GM12875 (cell line): ENCODE measurements at regions not wholly inside any gene's neighbourhood (a gene's known extent, or its start where the extent isn't known, plus 50 kb on each side); places are given as distances from the start of the nearest gene placed in this dataset.

Experiments
- H3K4me3 ChIP-seq: one replicate; pipeline ENCODE4 v1.5.1; 2011; ENCODE audit warnings: low read depth, low read length, control low read depth
- CTCF ChIP-seq: IDR thresholded peaks from 2 replicates; pipeline ENCODE4 v1.5.1; 2011; ENCODE audit warnings: low read depth, mild to moderate bottlenecking, control low read depth, inconsistent platforms, low read length, moderate library complexity, borderline replicate concordance; ENCODE audit not compliant: insufficient read depth

- H3K4me3 ChIP-seq, result no peak overlapping the region
- TF ChIP-seq CTCF, result no peak
These were observed 149.0 kb upstream of the RAB4A start for GRCh38 chr1:229121845-229122436.

DNA sequence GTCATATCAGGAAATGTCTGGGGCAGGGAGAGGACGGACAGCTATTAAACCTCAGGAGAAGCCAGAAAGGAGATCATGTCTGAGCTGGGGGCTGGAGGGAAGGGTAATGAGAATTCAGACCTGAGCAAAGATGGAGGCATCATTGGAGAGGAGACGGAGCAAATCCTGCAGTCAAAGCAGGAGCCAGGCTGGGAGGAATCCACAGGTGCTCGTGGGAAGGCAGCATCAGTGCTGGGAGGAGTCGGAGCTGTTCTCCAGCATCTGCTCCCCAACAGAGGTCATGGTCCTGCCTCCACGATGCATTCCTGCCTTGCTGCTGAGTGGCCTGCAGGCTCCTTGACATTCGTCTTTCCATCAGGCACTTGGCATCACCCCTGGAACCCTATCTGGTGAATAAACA is 148.3 kb upstream of the RAB4A start:
- no peak for TF ChIP-seq CTCF

GRCh38 chr1:229124116-229124515 is 146.8 kb upstream of the RAB4A start:
- H3K4me3 ChIP-seq, result no peak overlapping the region
- TF ChIP-seq CTCF, result no peak

More for the DNA sequence above, 148.3 kb upstream of the RAB4A start:
- H3K4me3 ChIP-seq, result no peak overlapping the region

DNA sequence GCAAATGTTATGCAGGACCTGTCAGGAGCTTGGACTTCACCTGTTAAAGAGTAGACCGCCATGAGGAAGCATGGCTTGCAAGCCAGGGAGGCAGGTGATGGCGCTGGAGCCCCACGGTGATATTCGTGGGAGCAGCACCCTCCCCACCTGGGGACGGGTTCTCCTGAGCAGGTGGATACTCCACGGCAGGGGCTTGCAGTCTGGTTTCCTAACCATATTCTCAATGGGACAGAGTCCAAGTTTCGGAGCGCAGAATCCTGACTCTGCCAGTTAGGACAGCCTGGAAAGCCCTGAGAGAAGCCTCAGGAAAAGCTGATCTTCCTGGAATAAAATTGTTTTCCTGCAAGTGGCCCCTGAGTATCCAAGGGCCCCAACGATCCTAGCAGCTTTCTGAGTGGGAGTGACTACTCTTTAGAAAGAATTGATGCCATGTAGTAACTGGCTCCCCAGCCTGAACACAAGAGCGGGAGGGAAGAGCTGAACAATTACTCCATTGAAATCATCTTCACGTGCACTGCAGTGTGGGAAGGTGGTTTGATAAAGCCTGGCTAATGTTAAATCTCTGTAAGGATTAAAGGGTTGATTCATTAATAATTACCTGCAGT is 146.3 kb upstream of the RAB4A start:
- no peak overlapping the region for H3K4me3 ChIP-seq
- no peak for TF ChIP-seq CTCF

DNA sequence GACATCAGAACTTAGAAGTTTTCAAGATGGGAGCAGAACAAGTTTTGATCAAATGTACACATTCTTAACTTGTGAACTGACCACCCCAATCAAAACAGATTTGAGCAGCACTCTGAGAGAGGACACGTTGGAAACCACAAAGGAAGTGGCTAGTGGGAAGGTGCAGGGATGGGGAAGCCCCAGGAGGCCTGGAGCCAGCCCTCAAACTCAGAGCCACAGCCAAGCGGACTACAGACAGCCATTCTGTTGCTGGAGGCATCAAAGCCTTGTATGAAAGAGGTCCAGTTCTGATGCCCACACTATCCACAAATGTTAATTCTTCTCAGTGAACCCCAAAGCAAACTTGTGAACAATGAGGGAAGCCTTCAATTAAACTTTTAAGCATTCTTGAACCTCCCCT is 143.6 kb upstream of the RAB4A start:
- H3K4me3 ChIP-seq, result no peak overlapping the region
- no peak for TF ChIP-seq CTCF

GRCh38 chr1:229128066-229128608 is 142.8 kb upstream of the RAB4A start:
- H3K4me3 ChIP-seq, result no peak overlapping the region
- no peak for TF ChIP-seq CTCF
